GM03348 (cell line): ENCODE measurements at regions not wholly inside any gene's neighbourhood (a gene's known extent, or its start where the extent isn't known, plus 50 kb on each side); places are given as distances from the start of the nearest gene placed in this dataset.
A peak's percentile ranks its signal among the peaks of the same experiment; 100 is the strongest.

Source experiments
- DNase-seq: peaks from one replicate; pipeline ENCODE4 v3.0.0; 2012; ENCODE audit warnings: low spot score

DNA sequence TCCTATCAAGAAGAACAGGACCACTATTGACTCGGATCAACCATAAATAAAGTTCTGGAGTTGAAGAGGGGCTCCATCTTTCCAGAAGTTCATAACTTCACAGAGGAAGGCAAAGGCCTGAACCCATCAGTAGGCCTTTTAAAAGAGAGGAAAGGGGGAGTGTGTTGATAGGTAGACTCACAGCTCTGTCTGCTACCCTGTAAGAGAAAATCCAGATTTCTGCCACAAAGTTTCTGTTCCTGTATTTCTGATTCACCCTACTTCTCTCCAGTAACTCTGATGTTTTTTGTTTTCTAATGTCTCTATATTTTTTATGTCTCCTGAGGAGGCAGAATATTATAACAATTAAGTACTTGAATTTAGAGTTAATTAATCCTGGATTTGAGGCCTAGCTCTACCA is 564.0 kb downstream of the TNS1 start:
- DNase-seq = no peak

GRCh38 chr2:217438136-217438535 is 564.7 kb downstream of the TNS1 start:
- no peak for DNase-seq

- DNase-seq = no peak
Observed at GRCh38 chr2:217437290-217437870, 565.4 kb downstream of the TNS1 start.

DNA sequence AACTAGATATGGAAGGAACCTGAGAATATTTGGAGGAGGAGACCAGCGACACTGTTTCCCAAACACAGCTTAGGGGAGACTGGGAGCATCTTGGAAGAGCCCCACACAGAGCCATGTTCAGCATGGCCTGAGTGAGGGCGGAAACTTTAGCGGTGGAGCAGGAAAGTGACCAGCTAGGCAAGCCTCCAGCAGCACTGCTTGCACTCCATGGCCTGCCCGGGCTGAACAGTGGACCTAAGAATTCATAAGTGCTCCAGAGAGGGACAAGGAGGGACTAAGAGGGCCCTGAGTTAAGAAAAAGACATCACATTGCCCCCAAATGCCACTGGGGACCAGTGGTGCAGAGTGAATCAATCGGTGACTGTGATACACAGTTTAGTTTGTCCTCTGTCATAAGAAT is 566.4 kb downstream of the TNS1 start:
- DNase-seq = no peak

- peak; percentile 96 for DNase-seq
Observed at GRCh38 chr2:217434180-217434975, 568.4 kb downstream of the TNS1 start.

- no peak for DNase-seq
Observed at GRCh38 chr2:217433522-217433921, 569.3 kb downstream of the TNS1 start.

- DNase-seq = no peak
Observed at GRCh38 chr2:217431577-217432269, 571.1 kb downstream of the TNS1 start.

DNA sequence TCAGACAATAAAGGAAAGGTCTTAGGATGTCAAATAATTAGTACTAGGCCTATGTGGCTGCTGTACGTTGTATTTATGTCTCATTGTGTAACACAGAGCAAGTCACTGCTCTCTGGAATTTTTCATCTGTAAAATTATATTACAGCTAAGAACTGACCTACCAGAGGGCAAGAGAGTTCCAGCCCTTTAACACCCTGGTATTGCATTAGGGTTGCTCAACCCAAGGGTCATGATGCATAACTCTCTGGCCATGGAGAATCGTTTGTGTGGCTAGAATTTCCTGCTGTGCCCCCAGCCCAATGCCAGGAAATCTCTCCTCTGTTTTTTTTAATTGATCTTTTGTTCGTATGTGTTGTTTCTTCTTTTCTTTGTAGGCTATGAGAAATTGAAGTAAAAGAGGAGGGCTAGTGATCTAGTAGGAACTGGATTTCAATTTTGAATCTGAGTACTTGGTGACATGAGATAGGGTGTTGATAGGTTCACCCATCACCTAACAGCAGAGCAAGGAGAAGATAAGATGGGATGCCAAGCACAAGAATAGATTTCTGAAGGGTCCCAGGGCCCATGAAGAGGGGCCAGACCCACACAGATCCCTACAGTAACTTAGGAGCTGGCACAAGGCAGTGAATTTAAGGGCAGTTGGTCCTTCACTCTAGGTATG is 571.2 kb upstream of the TNP1 start:
- DNase-seq = no peak

- no peak for DNase-seq
Observed at GRCh38 chr2:217429981-217430500, 570.2 kb upstream of the TNP1 start.

DNA sequence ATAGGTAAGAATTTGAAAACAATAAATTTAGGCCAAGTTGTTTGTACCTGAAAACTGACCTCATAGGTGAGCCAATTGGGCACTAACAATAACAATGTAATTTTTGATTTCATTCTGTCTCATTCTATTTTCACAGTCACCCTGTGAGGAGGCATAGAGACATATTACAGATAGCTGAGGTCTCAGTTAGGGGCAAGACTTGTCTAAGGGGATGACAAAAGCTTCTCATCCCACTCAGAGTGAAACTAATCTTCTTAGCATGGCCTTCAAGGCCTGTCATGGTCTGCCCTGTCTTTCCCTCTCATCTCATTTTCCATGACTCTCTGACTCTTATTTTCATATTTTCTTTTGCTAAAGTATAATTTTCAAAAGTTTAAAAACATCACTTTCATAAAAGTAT is 562.0 kb upstream of the TNP1 start:
- DNase-seq = no peak

DNA sequence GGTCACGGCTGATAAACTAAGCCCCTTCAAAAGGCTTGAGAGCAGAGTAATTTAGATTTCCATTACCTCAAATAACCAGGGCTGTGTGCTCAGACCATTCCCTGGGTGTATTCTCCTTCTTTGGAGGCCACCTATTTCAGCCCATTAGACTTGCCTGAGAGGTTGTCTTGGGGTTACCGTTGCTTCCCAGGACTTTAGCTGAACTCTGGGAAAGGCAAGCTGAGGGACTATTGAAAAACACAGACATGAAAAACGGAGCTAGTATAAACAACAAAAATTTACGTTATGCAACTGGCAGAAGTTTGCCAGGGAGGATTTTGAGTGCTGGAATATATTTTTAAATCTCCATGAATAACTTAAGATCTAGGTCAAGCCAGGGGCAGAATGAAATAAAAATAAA is 561.0 kb upstream of the TNP1 start:
- no peak for DNase-seq

- DNase-seq = no peak
Observed at GRCh38 chr2:217419055-217419671, 559.3 kb upstream of the TNP1 start.

DNA sequence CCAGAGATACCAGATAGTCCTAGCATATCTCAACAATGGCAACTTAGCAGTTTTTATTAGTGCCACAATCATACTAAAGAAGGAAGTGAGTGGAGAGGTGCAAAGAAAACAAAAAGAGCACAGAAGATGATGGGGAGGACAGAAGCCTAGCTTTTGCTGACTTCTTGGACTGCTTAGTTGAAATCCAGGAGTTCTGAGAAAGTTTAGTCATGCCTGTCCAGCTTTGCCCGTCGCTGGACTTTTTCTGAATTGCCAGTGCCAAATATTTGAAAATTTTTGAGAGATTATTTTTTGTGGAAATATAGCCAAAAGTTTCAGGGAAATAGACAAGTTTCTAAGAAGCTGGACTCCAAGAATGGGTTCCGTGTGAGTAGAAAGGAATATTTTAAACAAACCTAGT is 558.7 kb upstream of the TNP1 start:
- no peak for DNase-seq

DNA sequence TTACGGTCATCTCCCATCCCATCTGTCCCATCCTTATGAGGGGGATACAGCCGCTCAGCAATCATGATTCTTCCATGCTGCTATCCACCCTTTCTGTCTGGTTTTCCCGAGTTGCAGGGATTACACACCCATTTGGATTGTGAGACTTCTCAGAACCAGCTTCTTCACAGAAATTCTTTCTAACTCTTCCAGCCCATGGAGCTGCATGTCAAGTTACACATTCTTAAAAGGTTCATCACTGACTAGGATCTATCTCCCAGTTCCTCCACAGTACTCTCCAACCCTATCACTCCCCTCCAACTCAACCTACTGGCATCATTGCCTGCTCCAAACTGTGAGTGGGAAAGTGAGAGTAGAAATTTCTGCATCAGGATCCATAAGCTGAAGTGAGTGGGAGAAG is 558.2 kb upstream of the TNP1 start:
- peak; percentile 62 for DNase-seq

GRCh38 chr2:217417536-217417935 is 557.7 kb upstream of the TNP1 start:
- no peak for DNase-seq

DNA sequence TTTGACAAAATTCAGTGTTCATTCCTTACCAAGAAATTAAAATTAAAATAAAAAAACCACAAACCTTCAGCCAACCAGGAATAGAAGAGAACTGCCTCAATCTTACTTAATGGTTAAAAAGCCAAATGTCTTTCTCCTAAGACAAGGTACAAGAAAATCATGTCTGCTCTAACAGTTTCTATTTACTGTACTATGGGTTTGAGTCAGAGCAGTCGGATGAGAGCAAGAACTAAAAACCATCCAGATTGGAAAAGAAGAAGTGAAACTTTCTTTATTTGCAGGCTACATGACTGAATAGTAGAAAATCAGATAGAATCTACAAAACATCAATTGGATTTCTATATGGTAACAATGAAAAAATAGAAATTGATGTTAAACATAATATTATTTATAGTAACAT is 555.5 kb upstream of the TNP1 start:
- DNase-seq = no peak

GRCh38 chr2:217414429-217414828 is 554.6 kb upstream of the TNP1 start:
- DNase-seq = no peak

DNA sequence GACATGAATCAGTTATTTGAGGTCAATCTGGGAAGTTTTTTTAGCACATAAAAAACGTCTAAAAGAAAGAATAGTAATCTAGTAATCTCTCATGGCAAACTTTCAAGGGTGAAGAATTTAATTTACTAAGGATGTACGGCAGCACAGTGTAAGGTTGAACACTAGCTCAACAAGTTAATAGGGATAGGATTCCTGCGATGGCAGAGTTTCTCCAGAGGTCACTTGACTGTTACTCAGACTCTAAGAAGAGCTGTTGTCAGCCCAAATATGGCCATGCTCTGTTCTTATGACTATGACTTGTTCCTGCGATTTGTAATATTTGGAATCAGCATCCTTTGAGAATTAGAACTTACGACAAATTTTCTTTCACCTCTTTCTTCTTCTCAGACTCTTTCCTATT is 553.3 kb upstream of the TNP1 start:
- peak; percentile 62 for DNase-seq

DNA sequence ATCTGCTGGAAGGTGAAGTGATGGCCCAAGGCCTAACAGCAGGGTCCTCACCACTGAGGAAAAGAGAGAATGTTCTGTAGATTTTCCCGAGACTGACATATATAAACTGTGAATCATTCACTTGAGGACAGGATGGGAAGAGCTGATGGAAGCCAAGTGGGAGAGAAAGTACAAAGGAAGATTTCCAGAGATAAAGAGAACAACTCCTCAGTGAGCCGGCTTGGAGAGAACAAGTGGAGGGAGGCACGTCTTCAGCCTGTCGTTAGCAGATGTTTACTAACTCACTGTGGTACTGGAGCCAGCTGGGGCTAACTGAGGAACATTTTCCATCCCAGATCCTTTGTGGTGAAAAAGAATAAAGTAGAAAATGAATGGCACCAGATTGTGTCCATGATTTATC is 552.9 kb upstream of the TNP1 start:
- DNase-seq = peak; percentile 46

DNA sequence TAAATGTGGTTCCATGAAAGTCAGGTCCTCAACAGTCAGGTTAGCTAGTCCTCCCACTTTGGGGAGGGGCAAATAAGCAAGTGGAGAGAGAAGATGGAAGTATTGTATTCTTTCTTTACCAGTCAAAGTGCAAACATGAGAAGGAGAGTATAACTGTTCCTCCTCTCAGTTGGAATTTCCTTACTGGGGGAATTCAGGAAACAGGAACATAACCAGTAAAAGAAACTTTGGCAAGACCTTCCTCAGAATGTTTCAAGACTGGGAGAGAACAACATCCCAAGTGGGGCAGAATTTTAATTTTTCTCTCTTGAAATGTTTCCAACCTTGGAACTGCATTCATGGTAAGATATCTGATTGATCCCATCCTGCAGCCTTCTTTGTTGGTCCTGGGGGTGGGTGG is 552.4 kb upstream of the TNP1 start:
- DNase-seq = no peak

- no peak for DNase-seq
Observed at GRCh38 chr2:217410681-217410960, 550.8 kb upstream of the TNP1 start.

- no peak for DNase-seq
Observed at GRCh38 chr2:217409949-217410680, 550.3 kb upstream of the TNP1 start.
